Aorta (tissue), 5 donors: ENCODE measurements at regions not wholly inside any gene's neighbourhood (a gene's known extent, or its start where the extent isn't known, plus 50 kb on each side); places are given as distances from the start of the nearest gene placed in this dataset.

Experiments
- ATAC-seq: fragments of 200-7000 bp; cut with Tn5 transposase; one replicate; pipeline ENCODE4 v1.9.1; 2022; ENCODE audit warnings: moderate library complexity; ENCODE audit not compliant: low FRiP score
- DNase-seq, 2 donors: peaks; one replicate each; pipeline ENCODE4 v3.0.0-alpha.2; 2020
- H3K27ac ChIP-seq, 2 donors: one replicate each; pipeline ENCODE4 v1.5.1; 2013; ENCODE audit warnings: low read length in 2 of 2, mild to moderate bottlenecking in 2 of 2, moderate library complexity in 2 of 2, control low read depth in 1 of 2, inconsistent platforms in 1 of 2, low read depth in 1 of 2
- H3K27me3 ChIP-seq, 2 donors: one replicate each; pipeline ENCODE4 v1.6.1; 2013; ENCODE audit warnings: control low read depth in 1 of 2, low read length in 1 of 2, mild to moderate bottlenecking in 1 of 2, moderate library complexity in 1 of 2; ENCODE audit not compliant: insufficient read depth in 2 of 2, control insufficient read depth in 1 of 2
- H3K36me3 ChIP-seq, 2 donors: one replicate each; pipeline ENCODE4 v1.6.1; 2013; ENCODE audit warnings: control low read depth in 1 of 2, low read length in 1 of 2, mild to moderate bottlenecking in 1 of 2; ENCODE audit not compliant: insufficient read depth in 2 of 2, control insufficient read depth in 1 of 2
- H3K4me1 ChIP-seq, 2 donors: one replicate each; pipeline ENCODE4 v1.6.1; 2013; ENCODE audit warnings: low read length in 2 of 2, control low read depth in 1 of 2, mild to moderate bottlenecking in 1 of 2, moderate library complexity in 1 of 2; ENCODE audit not compliant: insufficient read depth in 2 of 2, control insufficient read depth in 1 of 2
- H3K4me3 ChIP-seq, 2 donors: one replicate each; pipeline ENCODE4 v1.5.1; 2013; ENCODE audit warnings: low read length in 2 of 2, control low read depth in 1 of 2, mild to moderate bottlenecking in 1 of 2
- H3K9me3 ChIP-seq: one replicate; pipeline ENCODE4 v1.6.1; 2013; ENCODE audit warnings: mild to moderate bottlenecking, low read length; ENCODE audit not compliant: control insufficient read depth
- WGBS, 2 donors: extraction: QIAGEN DNeasy Blood & Tissue Kit; methylation state at CpG; one replicate each; pipeline ENCODE4 v1.1.7; 2013; 5-methylcytosine and 5-hydroxymethylcytosine counted together
- intact Hi-C, 2 donors: fragments of 100-400 bp; cut with DNase I; formaldehyde crosslinking; loops; one replicate each; pipeline versions ENCODE4 v1.14.2 to v1.15.0; 2022
- donor health status: healthy with polysubstance abuse.
- donor health status: Bipolar disorder and iron deficiency.
- donor health status: DM: no; HTN: no; CAD: no.
- donor health status: DM: no; HTN: no; CAD: no.
- donor health status: DM: yes; HTN: yes; CAD: no.

DNA sequence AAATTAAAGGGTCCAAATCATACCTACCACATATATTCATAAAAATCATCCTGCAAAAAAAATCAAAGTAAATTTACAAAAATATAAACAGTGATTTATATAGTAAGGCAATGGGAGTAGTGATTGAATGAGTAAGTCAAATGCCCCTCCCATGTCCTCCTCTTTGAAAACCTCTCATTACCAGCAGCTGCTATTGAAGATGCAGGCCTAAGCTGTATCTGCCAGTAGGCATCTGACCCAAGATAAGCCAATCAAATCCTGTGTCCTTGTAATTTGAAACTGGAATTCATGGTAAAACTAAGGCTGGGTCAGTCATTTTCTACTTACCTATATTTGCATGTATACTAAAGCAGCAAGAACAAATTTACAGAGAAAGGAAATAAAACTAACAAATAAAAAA is 60.4 kb upstream of the POU1F1 start:
- Histone ChIP-seq H3K27me3 (no peaks in the 10 kb centered on the region), H3K4me3 (no peak overlapping the region), H3K9me3 (no peaks in the 10 kb centered on the region), H3K27ac (no peak overlapping the region), H3K4me1 (no peaks in the 10 kb centered on the region), H3K36me3 (no peaks in the 10 kb centered on the region)
- ATAC-seq (no peak), DNase-seq (no peak)
- intact Hi-C loops: no loop called here

DNA sequence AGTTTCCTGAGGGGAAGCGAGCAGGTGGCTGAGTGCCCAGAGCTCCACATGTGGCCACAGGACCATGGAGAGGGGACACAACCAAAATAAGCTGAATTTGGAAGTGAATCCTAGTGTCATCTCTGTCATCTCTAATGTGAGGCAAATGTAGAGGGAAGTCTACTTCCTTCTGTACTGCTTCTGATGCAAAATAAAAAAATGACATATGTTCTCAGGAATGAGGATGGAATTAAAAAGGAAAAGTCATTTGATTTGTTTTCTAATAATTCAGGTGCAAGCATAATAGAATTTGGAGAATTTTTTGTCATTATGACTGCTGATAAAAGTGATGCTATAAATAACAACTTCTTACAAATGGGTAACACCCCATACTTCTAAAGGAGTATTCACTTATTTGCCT is 59.5 kb upstream of the POU1F1 start:
- WGBS, 2 donors: 73 to 90% methylated on average over 1 of the region's 1 CpG
- H3K36me3 ChIP-seq: no peaks in the 10 kb centered on the region

DNA sequence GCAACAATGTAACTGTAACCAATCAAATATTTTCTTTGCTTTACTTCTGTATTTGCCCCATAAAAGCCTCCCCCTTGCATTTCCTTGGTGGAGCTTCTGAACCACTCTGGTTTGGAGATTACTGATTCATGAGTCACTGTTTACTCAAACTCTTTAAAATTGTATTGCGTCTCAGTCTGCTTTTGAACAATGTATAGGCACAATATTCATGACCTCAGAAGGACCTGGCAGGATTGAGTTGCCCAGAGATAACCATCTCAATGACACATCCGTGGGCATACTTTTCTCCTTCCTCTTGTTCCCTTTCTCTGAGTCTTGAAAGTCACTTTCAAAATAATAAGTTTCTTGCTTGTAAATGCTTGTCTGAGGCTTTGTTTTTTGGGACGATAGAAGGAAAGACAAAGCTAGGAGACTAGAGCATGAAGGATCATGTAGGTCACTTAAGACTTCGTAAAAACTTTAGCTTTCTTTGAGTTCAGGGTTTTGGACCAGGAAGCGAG is 57.1 kb upstream of the POU1F1 start:
- H3K4me1 ChIP-seq: no peaks in the 10 kb centered on the region
- intact Hi-C loops: no loop called here
- no peaks in the 10 kb centered on the region for H3K9me3 ChIP-seq
- no peaks in the 10 kb centered on the region for H3K27me3 ChIP-seq
- no peak overlapping the region for H3K27ac ChIP-seq
- 51 to 53% methylated on average over 5 of the region's 5 CpGs for WGBS, 2 donors
- DNase-seq: no peak
- no peak for ATAC-seq
- H3K4me3 ChIP-seq: no peak overlapping the region
- no peaks in the 10 kb centered on the region for H3K36me3 ChIP-seq

More for the DNA sequence above, 59.5 kb upstream of the POU1F1 start:
- Histone ChIP-seq H3K27me3 (no peaks in the 10 kb centered on the region), H3K4me3 (no peak overlapping the region), H3K9me3 (no peaks in the 10 kb centered on the region), H3K27ac (no peak overlapping the region), H3K4me1 (no peaks in the 10 kb centered on the region)
- ATAC-seq: no peak
- intact Hi-C loops: no loop called here
- DNase-seq: no peak

DNA sequence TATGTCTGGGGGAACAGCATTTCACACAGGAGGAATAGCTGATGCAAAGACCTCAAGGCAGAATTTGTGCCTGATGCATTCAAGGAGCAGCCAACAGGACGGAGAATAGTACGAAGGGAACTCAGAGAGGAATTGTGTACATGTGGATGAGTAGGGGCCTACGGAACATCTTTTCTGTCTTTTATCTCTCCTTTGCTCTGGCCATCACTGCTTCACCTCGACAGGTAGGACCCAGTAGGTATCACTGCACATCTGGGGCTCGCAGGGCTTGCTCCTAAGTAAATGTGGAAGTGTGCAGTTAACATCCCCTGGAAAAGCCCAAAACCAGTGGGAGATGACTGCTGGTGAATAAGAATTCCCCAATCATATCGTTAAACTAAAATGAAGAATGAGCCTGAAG is 56.4 kb upstream of the POU1F1 start:
- Histone ChIP-seq H3K27ac (no peak overlapping the region), H3K27me3 (no peaks in the 10 kb centered on the region), H3K4me3 (no peak overlapping the region), H3K9me3 (no peaks in the 10 kb centered on the region), H3K4me1 (no peaks in the 10 kb centered on the region), H3K36me3 (no peaks in the 10 kb centered on the region)
- WGBS, 2 donors: 90 to 93% methylated on average over 6 of the region's 6 CpGs
- ATAC-seq (no peak), DNase-seq (no peak)
- intact Hi-C loops: no loop called here

DNA sequence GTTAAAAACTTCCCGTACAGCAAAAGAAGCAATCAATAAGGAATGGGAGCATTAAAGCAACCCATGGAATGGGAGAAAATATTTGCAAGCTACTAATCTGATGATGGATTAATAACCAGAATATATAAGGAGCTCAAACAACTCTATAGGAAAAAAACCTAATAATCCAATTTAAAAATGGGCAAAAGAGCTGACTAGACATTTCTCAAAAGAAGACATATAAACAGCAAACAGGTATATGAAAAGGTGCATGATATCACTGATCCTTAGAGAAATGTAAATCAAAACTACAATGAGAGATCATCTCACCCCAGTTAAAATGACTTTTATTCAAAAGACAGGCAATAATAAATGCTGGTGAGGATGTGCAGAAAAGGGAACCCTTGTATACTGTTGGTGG is 52.7 kb upstream of the POU1F1 start:
- intact Hi-C loops: no loop called here
- H3K36me3 ChIP-seq: no peaks in the 10 kb centered on the region
- DNase-seq (no peak), ATAC-seq (no peak)
- H3K4me1 ChIP-seq: no peaks in the 10 kb centered on the region
- no peak overlapping the region for H3K27ac ChIP-seq
- no peaks in the 10 kb centered on the region for H3K27me3 ChIP-seq
- WGBS, 2 donors: 0% methylated on average over 1 of the region's 1 CpG
- H3K4me3 ChIP-seq: no peak overlapping the region
- no peaks in the 10 kb centered on the region for H3K9me3 ChIP-seq
